ENCODE measurements at regions not wholly inside any gene's neighbourhood (a gene's known extent, or its start where the extent isn't known, plus 50 kb on each side); places are given as distances from the start of the nearest gene placed in this dataset.
"Not testable (repeated sequence)": the region's sequence is repeated elsewhere in the genome, so short reads cannot be mapped to it uniquely, and the experiment has no call there.

- ATAC-seq = no peak
Measured at GRCh38 chr5:100188339-100188738, 346.8 kb upstream of the FAM174A start.

DNA sequence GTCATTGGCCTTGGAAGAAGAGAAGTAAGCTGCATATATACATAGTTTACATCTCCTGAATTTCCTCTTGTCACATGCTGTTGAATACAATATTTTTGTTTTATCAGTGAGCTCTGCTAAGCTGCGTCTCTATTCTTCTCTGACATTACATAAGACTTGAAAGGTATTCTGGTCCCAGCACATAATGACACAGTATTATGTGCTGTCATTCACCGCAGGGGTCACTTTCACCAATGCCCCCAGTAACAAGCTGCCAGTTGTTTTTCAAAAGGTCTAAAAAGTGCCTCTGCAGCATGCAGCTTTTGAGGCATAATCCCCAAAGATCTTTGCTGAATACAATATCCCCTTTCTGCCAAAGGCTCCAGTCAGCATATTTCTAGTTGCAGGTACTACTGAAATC lies 349.0 kb upstream of the FAM174A start:
- ATAC-seq = no peak

- no peak for ATAC-seq
Measured at GRCh38 chr5:100182402-100182801, 352.8 kb upstream of the FAM174A start.

DNA sequence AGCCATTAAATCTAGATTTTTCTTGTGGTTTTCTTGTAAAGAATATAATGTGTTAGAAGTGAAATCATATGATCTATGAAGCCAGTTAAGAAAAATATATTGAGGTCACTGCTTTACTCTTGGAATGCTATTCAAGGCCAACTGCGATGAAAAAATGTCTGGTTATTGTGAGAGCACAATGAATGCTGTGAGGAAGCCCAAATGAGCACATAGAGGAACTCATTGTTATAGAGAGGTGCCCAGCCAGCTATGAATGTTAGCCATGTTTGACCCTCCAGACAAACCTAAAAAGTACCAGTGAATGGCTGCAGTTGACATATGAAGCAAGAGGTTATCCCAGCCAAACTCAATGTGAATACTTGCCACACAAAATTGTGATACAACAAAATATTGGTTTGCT lies 359.8 kb upstream of the FAM174A start:
- ATAC-seq = no peak

- ATAC-seq = no peak
Measured at GRCh38 chr5:100165309-100165708, 369.9 kb upstream of the FAM174A start.

GRCh38 chr5:100161868-100162267 lies 373.3 kb upstream of the FAM174A start:
- ATAC-seq = no peak

- ATAC-seq = no peak
Measured at GRCh38 chr5:100157066-100157465, 378.1 kb upstream of the FAM174A start.

- ATAC-seq = no peak
Measured at GRCh38 chr5:100148239-100148638, 386.9 kb upstream of the FAM174A start.

- no peak for ATAC-seq
Measured at GRCh38 chr5:100142607-100143006, 392.6 kb upstream of the FAM174A start.

- no peak for ATAC-seq
Measured at GRCh38 chr5:100131161-100131560, 404.0 kb upstream of the FAM174A start.

DNA sequence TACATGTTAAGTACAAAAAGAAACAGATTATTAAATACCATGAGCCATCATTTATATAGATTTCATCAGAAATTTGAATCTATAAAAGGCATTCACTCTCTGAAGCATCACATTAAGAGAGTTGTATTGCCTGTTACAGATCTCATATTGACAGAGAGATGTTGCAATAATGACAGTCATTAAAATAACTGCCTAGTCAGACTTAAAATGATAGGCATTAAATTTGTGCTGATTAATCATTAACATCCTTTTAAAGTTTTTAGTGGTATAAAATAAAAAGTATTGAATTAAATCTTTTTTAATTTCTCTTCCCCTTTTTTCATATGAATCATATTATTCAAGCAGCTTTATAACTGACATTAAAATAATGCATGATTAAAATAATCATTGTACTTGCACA lies 404.9 kb upstream of the FAM174A start:
- no peak for ATAC-seq

DNA sequence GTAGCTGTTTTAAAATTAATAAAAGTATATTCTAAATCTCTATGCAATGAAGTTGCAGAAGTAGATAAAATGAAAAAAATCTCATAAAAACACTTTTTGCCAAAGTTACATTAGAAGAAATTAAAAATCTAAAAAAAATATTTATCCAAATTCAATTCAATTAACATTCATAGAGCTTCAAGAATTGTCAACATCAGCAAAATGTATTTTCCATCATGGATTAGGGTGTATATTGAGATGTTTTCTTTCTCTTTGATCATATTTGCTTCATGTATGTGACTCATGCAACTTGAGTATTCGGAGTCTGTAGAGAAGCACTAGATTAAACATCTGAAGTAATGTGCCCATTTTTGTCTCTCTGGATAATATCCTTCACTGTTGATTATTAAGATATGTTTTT lies 415.3 kb upstream of the FAM174A start:
- no peak for ATAC-seq

DNA sequence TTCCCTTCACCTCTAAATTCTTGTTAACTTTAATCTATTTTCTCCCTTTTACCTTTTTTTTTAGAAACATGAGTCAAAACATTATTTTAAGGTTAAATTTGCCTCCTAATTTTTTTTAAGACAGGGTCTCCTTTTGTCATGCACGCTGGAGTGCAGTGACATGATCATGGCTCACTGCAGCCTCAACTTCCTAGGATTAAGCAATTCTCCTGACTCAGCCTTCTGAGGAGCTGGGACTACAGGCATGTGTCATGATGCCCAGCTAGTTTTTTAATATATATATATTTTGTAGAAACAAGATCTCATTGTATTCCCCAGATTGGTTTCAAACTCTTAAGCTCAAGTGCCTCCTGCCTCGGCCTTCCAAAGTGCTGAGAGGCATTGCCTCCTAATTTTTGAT lies 424.7 kb upstream of the FAM174A start:
- ATAC-seq = no peak

- ATAC-seq = no peak
Measured at GRCh38 chr5:100108883-100109282, 426.3 kb upstream of the FAM174A start.

GRCh38 chr5:100103592-100104119 lies 431.5 kb upstream of the FAM174A start:
- not testable (repeated sequence) for ATAC-seq

DNA sequence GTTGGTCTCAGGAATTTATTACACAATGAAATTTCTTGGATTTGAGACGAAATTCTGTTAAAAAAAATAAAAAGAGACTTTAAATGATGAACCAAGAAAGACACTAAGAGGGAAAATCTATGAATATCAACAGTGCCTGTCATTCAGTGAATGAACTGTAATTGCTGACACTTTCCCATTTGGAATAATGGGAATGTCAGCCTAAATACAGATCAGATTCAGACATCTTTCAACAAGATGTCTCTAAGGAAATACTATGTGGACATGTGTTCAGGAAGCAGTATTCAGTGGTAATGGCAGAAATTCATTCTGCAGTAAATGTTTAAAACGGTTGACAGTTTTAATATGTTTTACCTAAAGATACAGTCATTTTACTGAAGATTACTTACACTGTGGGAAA lies 433.7 kb upstream of the FAM174A start:
- ATAC-seq = not testable (repeated sequence)

GRCh38 chr5:100096328-100096727 lies 438.8 kb upstream of the FAM174A start:
- not testable (repeated sequence) for ATAC-seq

- ATAC-seq = not testable (repeated sequence)
Measured at GRCh38 chr5:100080703-100081102, 454.5 kb upstream of the FAM174A start.

GRCh38 chr5:100079163-100079562 lies 456.0 kb upstream of the FAM174A start:
- ATAC-seq = not testable (repeated sequence)

DNA sequence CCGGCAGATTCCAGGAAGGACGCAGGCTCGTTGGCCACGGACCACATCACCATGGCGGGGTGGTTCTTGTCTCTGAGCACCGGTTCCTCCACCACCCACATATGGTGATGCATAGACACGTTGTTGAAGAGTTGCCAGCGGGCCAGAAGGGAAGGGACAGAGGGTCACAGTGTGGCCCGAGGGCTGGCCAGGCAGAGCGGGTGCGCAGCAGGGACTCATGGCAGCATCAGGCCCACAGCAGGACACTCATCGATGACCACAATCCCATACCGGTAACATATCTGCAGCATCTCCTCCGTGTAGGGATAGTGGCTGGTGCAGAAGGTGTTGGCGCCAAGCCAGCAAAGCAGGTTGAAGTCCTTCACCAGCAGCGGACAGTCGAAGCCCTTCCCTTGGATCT lies 469.2 kb upstream of the FAM174A start:
- ATAC-seq = not testable (repeated sequence)

DNA sequence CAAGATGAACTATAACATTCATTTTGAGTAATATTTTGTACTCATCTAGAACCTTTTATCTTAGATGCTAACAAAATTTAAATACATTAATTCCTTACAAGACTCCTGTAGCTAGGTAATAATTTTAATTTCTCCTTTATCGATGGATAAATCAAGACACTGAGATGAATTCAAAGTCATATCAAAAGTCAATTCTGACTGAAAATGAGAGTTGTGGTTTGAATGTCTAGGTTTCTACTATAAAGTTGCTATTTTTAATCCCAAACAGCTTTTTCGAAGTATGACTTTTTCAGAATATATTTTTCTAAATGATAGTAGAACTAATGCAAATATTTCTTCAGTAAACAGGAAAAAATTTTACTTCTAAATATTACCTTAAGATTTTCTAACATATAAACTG lies 491.7 kb upstream of the FAM174A start:
- no peak for ATAC-seq

- ATAC-seq = no peak
Measured at GRCh38 chr5:100026606-100027005, 508.6 kb upstream of the FAM174A start.

DNA sequence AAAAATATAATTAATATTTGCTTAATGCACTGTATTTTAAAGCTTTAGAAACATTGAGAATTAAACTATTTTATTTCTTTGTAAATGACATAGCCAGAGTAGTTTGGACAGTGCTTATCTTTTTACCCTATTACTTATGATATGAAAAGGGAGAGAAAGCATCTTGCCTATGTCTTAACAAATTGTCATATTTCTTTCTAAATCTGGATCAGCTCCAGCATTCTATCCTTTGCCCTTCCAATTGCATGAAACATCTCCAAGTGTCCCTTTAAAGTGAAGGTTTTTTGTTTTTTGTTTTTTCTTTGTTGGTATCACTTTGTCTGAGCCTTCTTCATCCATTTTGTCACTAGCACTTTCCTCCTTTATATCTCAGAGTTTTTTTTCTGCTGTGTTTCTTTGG lies 511.6 kb upstream of the FAM174A start:
- ATAC-seq = no peak

- no peak for ATAC-seq
Measured at GRCh38 chr5:100017520-100018262, 517.5 kb upstream of the FAM174A start.

DNA sequence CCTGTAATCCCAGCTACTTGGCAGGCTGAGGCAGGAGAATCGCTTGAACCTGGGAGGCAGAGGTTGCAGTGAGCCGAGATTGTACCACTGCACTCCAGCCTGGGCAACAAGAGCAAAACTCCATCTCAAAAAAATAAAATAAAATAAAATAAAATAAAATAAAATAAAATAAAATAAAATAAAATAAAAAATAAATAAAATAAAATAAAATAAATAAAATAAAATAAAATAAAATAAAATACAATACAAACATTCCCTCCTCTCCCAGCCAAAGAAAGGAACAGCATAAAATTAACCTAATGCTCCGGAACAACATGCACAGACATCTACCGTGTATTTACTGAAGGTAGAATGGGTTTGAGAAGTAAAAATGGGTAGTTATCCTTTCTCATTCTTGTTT lies 521.9 kb upstream of the FAM174A start:
- not testable (repeated sequence) for ATAC-seq

Data from activated CD4-positive, CD25-positive, alpha-beta regulatory T cell treated with anti-CD3 and anti-CD28 coated beads, Interleukin-2, amount 50 U/mL, for 24 hours (primary cell).